ENCODE measurements at regions not wholly inside any gene's neighbourhood (a gene's known extent, or its start where the extent isn't known, plus 50 kb on each side); places are given as distances from the start of the nearest gene placed in this dataset.

GRCh38 chr3:120854908-120855526, 53.0 kb upstream of the STXBP5L start:
- Histone ChIP-seq H3K4me2 (replicated peaks; ENCODE audit: low read depth, low read length, poor library complexity, severe bottlenecking) (no peak overlapping the region), H3K9ac (ENCODE audit: low read length) (no peak overlapping the region), H3K79me2 (ENCODE audit: control insufficient read depth, insufficient read depth, low read length) (no peaks in the 10 kb centered on the region), H3K4me3 (ENCODE audit: control extremely low read depth in 1 of 5, extremely low read depth in 1 of 5, insufficient read depth in 1 of 5, low read depth in 2 of 5, low read length in 4 of 5) (no peak overlapping the region), H2AFZ (ENCODE audit: insufficient read depth, low read depth, low read length, poor library complexity, severe bottlenecking) (no peak overlapping the region), H3K9me3 (ENCODE audit: control extremely low read depth in 1 of 3, control insufficient read depth in 2 of 3, insufficient read depth in 1 of 3, low read length in 2 of 3) (no peaks in the 10 kb centered on the region), H3K36me3 (replicated peaks in 1 of 2; ENCODE audit: control extremely low read depth in 1 of 2, control insufficient read depth in 1 of 2, extremely low read depth in 1 of 2, insufficient read depth in 2 of 2, low read length in 1 of 2) (no peaks in the 10 kb centered on the region), H4K20me1 (ENCODE audit: control insufficient read depth, insufficient read depth, low read length, poor library complexity, severe bottlenecking) (no peaks in the 10 kb centered on the region), H3K4me1 (ENCODE audit: control insufficient read depth in 2 of 2, insufficient read depth in 2 of 2, low read length in 2 of 2) (no peaks in the 10 kb centered on the region), H3K27me3 (replicated peaks in 1 of 4; ENCODE audit: control extremely low read depth in 1 of 4, control insufficient read depth in 3 of 4, insufficient read depth in 4 of 4, low read length in 3 of 4) (peaks cover 0 to 2% (median 0%) of the 10 kb centered on the region in 4 experiments), H3K27ac (ENCODE audit: low read length in 2 of 2) (no peak overlapping the region)
- no CpG with 5 or more reads among the region's 3 CpGs for WGBS (ENCODE audit: insufficient coverage)
- TF ChIP-seq CTCF (IDR thresholded peaks at IDR 0.05) (no peak), EZH2 (IDR thresholded peaks at IDR 0.05; ENCODE audit: borderline replicate concordance, insufficient read depth, low read depth, low read length, poor library complexity, severe bottlenecking) (no peak)
- ChIA-PET CTCF (no interaction called here), POLR2A (no interaction called here)
- no peak for ATAC-seq (ENCODE audit: low read depth)
- H3K9me3 Mint-ChIP-seq (ENCODE audit: insufficient read depth): no peaks in the 10 kb centered on the region
- H3K27me3 Mint-ChIP-seq: peaks cover 16% of the 10 kb centered on the region
- H3K4me1 Mint-ChIP-seq: no peaks in the 10 kb centered on the region
- no peak overlapping the region for H3K27ac Mint-ChIP-seq
- no peak for DNase-seq
- intact Hi-C loops (cut with micrococcal nuclease): no loop called here
- no peak overlapping the region for H3K4me3 Mint-ChIP-seq

- no peaks in the 10 kb centered on the region for H4K20me1 ChIP-seq (ENCODE audit: control insufficient read depth, insufficient read depth, low read length, poor library complexity, severe bottlenecking)
- ChIA-PET POLR2A (no interaction called here), CTCF (no interaction called here)
- TF ChIP-seq CTCF (IDR thresholded peaks at IDR 0.05) (no peak), EZH2 (IDR thresholded peaks at IDR 0.05; ENCODE audit: borderline replicate concordance, insufficient read depth, low read depth, low read length, poor library complexity, severe bottlenecking) (no peak)
- Mint-ChIP-seq H3K4me1 (no peaks in the 10 kb centered on the region), H3K27me3 (peaks cover 16% of the 10 kb centered on the region), H3K9me3 (ENCODE audit: insufficient read depth) (no peaks in the 10 kb centered on the region), H3K27ac (no peak overlapping the region), H3K4me3 (no peak overlapping the region)
- DNase-seq: no peak
- no peak overlapping the region for H3K9ac ChIP-seq (ENCODE audit: low read length)
- no peaks in the 10 kb centered on the region for H3K36me3 ChIP-seq (replicated peaks in 1 of 2; ENCODE audit: control extremely low read depth in 1 of 2, control insufficient read depth in 1 of 2, extremely low read depth in 1 of 2, insufficient read depth in 2 of 2, low read length in 1 of 2)
- no peak overlapping the region for H3K4me2 ChIP-seq (replicated peaks; ENCODE audit: low read depth, low read length, poor library complexity, severe bottlenecking)
- H3K27me3 ChIP-seq (replicated peaks in 1 of 4; ENCODE audit: control extremely low read depth in 1 of 4, control insufficient read depth in 3 of 4, insufficient read depth in 4 of 4, low read length in 3 of 4): peaks cover 0 to 2% (median 0%) of the 10 kb centered on the region in 4 experiments
- H2AFZ ChIP-seq (ENCODE audit: insufficient read depth, low read depth, low read length, poor library complexity, severe bottlenecking): no peak overlapping the region
- intact Hi-C loops (cut with micrococcal nuclease): no loop called here
- no peak for ATAC-seq (ENCODE audit: low read depth)
- WGBS (ENCODE audit: insufficient coverage): 92% methylated on average over 2 of the region's 7 CpGs
- no peaks in the 10 kb centered on the region for H3K4me1 ChIP-seq (ENCODE audit: control insufficient read depth in 2 of 2, insufficient read depth in 2 of 2, low read length in 2 of 2)
- no peaks in the 10 kb centered on the region for H3K79me2 ChIP-seq (ENCODE audit: control insufficient read depth, insufficient read depth, low read length)
- no peak overlapping the region for H3K27ac ChIP-seq (ENCODE audit: low read length in 2 of 2)
- H3K9me3 ChIP-seq (ENCODE audit: control extremely low read depth in 1 of 3, control insufficient read depth in 2 of 3, insufficient read depth in 1 of 3, low read length in 2 of 3): no peaks in the 10 kb centered on the region
- no peak overlapping the region for H3K4me3 ChIP-seq (ENCODE audit: control extremely low read depth in 1 of 5, extremely low read depth in 1 of 5, insufficient read depth in 1 of 5, low read depth in 2 of 5, low read length in 4 of 5)
Observed at GRCh38 chr3:120855665-120856437, 52.2 kb upstream of the STXBP5L start.
